HG02981 (cell line): ENCODE measurements at regions not wholly inside any gene's neighbourhood (a gene's known extent, or its start where the extent isn't known, plus 50 kb on each side); places are given as distances from the start of the nearest gene placed in this dataset.

ENCODE experiments used
- ATAC-seq: cut with Tn5 transposase; IDR thresholded peaks from one replicate; pipeline ENCODE4 v1.9.1; 2021; ENCODE audit warnings: mild to moderate bottlenecking, moderate library complexity; ENCODE audit not compliant: unreplicated experiment

DNA sequence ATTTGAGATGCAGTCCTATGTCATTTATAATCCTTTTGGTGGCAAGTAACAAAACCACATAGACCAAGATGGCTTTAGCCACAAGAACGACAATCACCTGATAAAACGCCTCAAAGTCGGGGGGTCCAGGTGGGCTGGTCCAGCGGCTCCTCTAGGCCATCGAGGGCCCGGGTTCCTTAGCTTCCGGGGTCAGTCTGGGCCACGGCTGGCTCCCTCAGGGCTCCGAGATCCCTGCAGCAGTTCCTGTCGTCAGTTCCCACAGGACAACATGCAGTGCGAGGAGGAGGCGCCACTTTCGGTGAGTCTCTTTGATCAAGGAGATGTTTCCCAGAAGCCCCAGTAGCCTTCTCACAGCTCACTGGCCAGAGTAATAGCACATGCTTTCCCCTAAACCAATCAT is 574.6 kb downstream of the AACS start:
- ATAC-seq: no peak

DNA sequence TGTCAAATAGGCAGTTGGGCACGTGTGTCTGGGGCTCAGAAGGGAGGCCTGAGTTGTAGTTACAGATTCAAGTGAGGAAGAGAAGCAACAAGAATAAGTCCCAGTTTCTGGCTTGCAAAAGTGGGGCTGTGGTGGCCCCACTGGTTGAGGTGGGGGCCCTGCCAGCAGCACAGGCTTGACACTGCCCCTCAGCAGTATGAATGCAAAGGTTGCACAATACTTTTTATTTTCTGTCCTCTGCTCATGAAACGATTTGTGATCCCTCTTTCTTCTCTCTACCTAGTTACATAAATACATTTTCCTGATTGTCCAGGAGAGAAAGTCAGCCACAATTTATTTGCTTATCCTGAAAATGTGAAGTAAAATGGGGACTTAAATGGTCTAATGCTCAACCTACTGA is 577.8 kb downstream of the AACS start:
- ATAC-seq: no peak

DNA sequence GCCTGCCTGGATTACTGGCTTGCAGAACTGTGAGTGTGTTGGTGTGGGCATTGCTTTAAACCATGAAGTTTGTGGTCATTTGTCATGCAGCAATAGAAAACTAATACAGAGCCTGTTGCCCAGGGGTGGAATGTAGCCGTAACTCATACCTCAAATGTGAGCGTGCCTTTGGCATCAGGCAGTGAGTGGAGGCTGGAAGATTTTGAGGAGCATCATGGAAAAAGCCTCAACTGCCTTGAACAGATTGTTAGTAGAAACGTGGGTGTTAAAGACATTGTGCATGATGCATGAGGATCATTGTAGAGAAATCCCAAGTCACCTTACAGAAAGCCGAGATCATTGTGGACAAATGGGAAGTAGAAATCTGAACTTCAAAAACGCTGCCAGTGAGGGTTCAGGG is 580.5 kb downstream of the AACS start:
- no peak for ATAC-seq

DNA sequence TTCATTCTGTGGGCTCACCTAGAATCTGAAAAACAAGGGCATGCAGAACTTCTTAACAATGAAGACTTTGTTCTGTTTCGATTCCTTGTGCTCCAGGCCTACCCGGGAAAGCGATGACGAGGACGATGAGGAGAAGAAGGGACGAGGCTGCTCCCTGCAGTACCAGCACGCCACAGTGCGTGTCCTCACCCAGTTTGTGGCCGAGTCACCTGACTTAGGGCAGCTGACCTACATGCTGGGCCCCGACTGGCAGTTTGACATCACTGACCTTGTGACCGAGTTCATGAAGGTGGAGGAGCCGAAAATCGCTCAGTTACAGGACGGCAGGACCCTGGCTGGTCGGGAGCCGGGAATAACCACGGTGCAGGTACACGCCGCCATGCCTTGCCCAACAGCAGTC is 585.4 kb downstream of the AACS start:
- ATAC-seq: no peak

DNA sequence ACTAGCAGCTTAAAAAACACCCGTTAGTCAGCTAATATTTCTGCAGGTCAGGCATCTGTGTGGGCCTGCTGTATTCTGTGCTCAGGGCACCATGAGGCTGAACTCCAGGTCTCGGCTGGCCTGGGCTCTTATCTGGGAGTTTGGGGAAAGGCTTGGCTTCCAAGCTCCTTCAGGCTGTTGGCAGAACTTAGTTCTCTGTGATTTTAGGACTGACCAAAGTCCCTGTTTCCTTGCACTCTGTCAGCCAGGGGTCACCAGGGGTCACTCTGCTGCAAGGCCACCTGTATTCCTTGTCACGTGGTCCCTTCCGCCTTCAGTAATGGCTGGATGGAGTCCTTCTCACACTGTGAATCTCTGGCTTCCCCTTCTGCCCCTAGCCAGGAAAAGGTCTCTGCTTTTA is 586.4 kb downstream of the AACS start:
- no peak for ATAC-seq

DNA sequence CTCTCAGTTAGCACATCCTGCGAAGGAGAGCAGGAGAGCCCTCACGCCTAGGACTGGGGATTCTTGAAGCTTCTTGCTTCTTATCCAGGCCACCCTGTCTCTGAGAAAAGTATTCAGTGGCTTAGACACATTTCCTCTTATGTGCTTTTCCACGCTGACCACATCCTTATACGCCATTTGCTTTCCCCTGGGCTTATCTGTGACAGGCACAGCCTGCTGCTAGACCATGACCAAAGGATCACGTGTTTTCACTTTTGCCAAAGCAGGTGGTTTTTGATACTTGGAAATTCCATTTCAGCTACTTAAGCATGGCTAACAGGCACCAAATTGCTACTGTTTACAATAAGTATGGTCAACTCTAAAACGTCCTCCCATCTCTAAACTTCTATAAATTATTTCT is 587.4 kb downstream of the AACS start:
- no peak for ATAC-seq

DNA sequence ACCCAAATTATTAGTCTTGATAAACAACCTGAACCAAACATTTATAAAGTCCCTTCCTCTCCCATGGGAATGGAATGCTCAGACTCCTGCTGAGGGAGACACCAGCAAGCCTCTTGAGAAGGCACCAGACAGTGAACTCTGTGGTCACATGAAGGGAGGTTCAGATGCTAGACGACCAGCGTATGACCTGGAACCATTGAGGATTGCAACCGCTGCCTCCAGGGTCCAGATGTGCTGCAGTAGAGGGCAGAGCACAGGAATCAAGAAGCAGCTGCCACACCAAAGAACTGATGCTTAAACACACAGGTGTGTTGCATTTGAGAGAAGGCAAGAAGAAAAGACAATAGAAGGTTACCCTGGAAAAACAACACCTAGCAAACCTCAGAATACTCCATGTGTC is 592.4 kb downstream of the AACS start:
- no peak for ATAC-seq

DNA sequence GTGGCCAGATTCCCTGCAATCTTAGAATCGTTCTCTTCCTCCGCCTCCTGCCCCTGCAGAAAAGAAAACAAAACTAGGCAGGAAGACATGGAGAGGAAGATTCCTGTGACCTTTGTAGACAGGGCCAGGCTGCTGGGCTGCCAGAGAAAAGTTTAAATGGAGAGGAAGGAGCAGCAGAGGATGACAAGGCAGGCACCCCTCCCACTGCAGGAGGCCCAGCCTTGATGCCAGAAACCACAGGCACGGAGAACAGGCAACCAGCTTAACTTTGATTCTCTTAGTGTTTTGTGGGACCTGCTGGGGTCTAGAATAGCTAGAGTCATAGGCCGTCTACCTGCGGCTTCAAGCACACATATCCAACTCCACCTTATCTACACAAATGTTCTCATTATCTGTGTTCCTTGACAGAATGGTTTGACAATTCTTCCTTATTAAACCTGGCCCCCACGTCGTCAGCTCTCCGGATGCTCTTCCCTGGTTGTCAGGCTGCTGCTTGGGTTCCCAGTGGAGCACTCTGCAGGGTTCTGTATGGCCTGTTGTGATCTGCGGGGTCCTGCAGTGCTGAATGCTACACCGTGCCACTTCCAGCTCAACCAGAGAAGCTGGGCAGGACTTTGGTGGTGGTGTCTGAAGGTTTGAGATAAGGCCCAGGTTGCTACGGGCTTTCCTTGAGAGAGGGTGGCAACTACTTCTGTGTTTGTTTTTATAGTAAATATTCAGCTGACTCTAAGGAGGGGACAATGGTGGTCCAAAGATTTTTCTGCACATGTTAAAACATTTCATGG is 609.5 kb downstream of the AACS start:
- no peak for ATAC-seq

DNA sequence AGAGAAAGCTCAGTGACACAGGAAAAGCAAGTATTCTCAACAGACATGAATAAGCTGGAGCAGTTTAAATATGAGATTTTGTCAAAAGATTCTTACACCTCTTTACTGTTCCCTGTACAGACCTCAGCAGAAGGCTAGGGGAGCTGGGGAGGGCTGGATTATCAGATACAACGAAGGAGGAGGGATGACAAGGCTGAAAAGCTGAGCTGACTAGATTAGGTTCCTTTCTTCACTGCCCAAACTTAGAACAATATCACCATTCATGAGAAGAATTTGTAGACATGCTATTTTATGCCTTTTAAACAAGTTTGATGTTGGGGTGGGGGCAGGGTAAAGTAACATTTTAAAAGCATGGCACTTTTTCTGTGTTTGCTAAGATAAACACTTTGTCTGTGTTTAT is 611.1 kb downstream of the AACS start:
- no peak for ATAC-seq

DNA sequence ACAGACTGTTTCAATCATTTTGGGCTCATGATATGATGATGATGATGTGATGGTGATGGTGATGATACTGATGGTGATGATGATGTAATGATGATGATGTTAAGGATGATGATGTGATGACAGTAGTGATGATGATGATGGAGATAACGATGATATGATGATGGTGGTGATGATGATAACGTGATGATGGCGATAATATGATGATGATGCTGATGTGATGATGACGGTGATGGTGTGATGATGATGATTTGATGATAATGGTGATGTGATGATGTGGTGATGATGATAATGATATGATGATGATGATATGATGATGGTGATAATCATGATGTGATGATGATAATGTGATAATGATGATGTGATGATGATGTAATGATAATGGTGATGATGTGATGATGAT is 612.6 kb downstream of the AACS start:
- no peak for ATAC-seq

DNA sequence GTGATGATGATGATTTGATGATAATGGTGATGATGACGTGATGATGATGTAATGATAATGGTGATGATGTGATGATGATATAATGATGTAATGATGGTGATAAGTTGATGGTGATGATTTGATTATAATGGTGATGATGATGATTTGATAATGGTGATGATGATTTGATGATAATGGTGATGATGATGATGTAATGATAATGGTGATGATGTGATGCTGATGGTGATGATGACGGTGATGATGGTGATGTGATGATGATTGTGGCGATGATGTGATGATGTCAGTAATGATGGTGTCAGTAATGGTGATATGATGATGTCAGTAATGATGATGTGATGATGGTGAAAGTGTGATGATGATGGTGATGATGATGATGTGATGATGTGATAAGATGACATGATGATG is 613.4 kb downstream of the AACS start:
- no peak for ATAC-seq

DNA sequence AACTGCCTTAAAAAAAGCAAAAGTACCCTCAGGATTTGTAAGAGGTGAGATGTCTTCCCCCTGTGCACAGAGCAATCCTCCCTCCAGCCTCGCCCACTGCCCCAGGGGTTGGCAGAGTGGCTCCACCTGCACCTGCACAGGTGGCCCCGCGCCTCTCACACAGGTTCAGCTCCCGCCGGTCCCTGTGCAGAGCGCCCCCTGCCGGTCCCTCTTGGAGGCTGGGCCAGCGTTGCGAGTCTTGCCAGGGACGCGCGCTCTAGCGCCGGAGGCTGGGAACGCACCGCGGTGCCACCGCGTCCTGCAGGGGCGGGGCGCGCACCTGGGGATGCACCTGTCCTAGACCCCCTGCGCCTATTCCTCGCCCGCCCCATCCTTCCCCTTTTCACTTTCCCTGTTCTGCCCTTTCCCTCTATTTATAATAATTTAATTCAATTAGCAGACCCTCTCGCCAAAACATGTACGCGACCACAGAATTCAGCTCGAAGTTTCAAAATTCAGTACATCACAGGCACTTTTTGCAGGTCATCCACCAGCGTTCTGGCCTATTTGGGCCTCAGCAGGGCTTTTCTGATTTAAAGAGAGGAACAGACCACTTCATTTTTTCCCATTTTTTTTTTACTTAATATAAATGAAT is 618.6 kb downstream of the AACS start:
- ATAC-seq: peak; percentile 89

DNA sequence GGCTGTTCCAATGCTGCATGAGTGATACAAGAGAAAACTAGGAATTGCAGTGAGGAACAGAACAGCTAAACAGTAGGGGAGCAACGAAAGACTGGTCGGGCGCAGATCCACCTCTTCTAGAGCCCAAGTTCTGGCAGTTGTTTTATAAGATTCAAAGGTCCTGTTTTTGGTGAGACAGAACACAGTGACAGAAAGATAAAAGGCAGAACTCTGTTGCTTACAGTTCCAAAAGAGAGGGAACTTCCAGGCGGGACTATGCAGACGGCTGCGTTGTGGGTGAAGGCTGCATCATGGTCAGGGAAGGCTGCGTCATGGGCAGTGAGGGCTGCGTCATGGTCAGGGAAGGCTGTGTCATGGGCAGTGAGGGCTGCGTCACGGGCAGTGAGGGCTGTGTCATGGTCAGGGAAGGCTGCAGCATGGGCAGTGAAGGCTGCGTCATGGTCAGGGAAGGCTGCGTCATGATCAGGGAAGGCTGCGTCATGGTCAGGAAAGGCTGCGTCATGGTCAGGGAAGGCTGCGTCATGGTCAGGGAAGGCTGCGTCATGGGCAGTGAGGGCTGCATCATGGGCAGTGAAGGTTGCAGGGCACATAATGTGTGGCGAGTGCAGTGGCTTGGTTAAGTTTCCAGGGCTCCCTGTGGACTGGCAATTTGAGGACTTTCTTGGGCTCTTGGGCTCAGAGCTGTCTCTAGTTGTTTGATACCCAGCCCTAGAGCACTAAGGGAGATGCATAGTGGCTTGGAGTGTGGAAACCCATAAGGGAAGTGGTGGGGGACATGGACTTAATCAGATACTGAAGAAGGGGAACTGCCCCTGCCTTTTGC is 619.9 kb downstream of the AACS start:
- ATAC-seq: no peak

DNA sequence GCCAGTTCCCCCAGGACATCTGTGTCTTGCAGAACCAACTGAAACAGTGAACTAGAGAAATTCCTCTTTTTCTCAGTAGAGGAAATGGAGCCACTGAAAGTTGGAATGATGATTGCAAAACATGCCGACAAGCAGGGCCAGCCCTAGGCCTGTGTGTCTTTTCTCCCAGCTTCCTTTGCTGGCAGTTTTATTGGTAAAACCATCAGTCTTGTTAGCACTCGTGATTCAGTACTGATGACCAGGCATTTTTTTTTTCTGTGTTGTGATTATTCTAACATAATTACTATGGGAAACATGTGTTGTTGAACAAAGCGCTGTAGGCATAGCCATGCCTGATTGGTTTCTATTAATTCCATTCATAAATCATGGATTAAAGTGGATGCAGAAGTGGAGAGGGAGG is 620.7 kb downstream of the AACS start:
- no peak for ATAC-seq

DNA sequence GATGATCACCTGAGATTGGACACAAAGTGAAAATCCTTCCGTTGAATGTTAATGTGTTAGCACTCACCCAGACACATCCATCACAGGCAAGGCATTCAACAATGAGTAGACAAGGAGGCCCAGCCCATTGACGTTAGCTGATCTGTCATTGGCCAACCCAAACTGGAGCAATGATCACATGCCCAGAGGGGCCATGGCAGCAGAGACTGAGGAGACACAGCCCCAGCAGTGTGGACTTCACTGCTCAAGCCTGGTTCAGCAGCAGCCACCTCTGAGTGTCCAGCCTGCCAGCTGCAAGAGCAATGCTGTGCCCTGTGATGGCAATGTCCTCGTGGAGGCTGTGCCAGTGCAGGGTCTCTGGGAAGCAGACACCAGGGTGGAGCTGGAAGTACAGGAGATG is 622.2 kb downstream of the AACS start:
- no peak for ATAC-seq

DNA sequence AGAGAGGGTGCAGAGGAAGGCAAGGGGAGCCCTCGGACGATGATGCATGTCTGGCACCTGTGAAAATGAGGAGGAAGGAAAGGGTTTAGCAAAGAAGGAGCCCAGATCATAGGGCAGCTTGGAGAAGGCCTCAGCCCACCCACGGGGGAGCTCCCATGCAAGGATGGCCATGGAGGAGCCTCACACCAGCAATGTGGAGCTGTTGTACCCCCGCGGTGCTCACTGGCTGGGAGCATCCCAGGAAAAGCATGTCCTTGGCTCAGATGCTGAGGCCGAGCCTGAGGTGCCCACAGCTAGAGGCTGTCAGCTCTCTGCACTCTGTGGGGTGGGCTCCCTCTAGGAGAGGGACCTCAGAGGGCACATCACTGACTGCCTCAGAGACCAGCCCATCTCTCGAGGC is 622.6 kb downstream of the AACS start:
- ATAC-seq: no peak

DNA sequence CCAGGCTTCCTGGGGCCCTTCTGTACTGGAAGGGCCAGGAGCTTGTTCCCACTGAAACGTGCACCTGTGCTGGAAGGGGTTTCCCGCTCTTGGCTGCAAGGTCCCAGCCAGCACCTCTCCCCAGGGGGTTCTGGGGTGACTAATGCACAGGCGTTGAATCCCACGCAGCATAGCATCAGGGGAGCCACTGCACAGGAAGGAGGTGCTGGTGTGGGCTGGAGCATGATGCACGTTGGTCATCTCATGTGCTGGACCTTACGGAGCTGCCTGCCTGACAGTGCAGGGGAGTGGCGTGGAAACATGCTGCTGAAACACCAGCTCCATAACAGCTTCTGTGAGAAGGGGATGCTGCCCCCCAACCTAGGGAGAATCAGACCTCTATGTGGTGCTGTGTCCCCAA is 623.0 kb downstream of the AACS start:
- no peak for ATAC-seq

DNA sequence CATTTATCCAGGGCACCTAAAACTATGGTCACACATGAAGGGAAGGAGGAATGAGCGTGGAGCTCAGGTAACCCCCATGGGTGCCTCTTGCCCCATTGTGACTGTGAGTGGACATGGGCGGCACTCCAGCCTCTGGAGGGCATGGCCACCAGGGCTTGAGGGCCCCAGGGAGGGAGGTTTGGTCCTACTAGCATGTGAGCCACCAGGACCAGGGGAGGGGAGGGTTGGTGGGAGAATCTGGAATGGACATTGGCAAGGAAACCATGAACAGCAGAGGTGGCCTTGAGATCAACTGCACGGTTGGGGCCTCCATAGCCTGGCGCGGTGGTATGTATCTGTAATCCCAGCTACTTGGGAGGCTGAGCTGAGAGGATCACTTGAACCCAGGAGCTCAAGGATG is 623.6 kb downstream of the AACS start:
- no peak for ATAC-seq

DNA sequence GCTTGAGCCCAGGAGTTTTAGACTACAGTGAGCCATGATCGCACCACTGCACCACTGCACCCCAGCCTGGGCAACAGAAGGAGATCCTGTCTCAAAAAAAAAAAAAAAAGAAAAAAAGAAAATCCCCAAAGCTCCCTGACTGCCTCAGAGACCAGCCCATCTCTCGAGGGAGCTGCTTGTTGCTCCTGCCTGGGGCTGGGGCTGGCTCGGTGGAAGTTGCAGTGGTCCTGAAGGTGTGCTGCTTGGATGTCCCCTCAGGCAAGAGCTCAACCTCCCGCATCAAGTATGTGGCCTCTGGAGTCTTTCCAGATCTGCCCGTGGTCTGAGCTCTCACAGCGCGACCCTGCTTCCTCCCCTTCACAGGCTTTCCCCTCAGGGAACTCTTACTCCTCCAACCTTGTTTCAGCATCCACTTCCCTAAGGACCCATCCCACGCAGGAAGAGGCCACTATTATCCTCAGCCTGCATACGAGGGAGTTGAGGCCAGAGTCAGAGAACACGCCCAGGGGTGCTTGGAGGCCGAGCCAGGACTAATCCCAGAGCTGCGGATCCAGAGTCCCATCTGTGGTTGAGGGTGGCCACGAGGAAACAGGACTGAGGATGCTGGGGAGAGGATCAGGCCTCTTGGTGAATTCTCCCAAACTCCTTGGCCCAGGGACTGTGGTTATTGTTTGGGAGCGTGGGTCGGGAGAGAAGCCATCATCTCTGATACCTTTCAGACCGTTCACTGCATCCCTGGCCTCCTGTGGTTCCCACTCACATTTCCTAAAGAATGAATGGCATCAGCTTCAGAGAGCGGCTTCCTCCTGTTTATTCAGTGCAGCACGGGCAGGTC is 624.6 kb downstream of the AACS start:
- no peak for ATAC-seq

DNA sequence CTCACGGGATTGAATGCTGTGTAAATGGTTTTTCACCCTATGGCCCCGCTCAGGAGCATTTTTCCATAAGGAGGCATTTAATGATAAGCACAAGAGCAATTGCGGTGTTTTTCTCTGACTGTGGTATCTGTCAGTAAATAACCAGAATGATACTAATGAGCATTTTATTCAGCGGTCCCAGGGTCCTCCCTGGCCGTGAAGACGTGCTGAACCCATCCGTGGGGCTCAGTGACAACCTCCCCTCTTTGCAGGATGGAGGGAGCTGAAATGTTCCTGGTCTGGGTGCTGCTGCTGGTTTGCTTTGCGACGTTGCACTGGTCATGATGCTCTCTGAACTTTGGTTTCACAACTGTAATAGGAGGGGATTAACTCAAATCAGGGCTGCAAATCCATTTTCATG is 625.6 kb downstream of the AACS start:
- ATAC-seq: no peak

DNA sequence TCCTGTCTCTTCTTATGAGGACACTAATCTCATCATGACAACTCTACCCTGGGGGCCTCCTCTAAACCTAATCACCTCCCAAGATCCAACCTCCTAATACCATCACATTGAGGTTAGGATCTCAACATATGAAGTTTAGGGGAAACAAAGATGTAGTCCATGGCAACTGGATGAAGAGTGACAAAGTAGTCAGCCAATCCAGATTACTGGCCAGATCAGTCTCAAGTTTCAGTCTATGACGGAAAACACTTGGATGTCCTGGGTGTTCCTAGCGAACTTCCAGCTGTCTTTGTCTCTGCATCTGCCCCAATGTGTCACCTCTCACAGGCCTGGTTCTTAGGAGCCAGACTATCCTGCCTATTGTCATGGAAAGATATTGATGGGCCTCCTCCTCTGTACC is 630.8 kb downstream of the AACS start:
- ATAC-seq: no peak
